ENCODE measurements at regions not wholly inside any gene's neighbourhood (a gene's known extent, or its start where the extent isn't known, plus 50 kb on each side); places are given as distances from the start of the nearest gene placed in this dataset.

DNA sequence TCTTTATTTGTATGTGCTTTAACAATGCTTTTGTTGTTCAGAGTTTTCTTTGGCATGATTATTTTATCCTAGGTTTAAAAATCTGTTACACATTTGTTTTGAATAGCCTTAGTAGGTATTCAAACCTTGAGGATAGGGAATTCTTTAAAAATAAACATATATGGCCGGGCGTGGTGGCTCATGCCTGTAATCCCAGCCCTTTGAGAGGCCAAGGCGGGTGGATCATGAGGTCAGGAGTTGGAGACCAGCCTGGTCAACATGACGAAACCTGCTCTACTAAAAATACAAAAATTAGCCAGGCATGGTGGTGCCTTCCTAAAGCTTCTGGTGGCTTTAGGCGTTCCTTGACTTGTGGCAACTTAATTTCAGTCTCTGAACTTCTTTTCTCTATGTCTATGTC is 743.3 kb upstream of the EPHA6 start:
- TF ChIP-seq POLR2A (IDR thresholded peaks at IDR 0.05): no peak
- TF ChIP-seq, protein P1, sequence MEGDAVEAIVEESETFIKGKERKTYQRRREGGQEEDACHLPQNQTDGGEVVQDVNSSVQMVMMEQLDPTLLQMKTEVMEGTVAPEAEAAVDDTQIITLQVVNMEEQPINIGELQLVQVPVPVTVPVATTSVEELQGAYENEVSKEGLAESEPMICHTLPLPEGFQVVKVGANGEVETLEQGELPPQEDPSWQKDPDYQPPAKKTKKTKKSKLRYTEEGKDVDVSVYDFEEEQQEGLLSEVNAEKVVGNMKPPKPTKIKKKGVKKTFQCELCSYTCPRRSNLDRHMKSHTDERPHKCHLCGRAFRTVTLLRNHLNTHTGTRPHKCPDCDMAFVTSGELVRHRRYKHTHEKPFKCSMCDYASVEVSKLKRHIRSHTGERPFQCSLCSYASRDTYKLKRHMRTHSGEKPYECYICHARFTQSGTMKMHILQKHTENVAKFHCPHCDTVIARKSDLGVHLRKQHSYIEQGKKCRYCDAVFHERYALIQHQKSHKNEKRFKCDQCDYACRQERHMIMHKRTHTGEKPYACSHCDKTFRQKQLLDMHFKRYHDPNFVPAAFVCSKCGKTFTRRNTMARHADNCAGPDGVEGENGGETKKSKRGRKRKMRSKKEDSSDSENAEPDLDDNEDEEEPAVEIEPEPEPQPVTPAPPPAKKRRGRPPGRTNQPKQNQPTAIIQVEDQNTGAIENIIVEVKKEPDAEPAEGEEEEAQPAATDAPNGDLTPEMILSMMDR (IDR thresholded peaks at IDR 0.05): no peak
